Neutrophil (primary cell): ENCODE measurements at regions not wholly inside any gene's neighbourhood (a gene's known extent, or its start where the extent isn't known, plus 50 kb on each side); places are given as distances from the start of the nearest gene placed in this dataset.

ENCODE experiments used
- H3K27ac ChIP-seq: fragments of 200-600 bp; sonication (generic); 2 replicates; pipeline ENCODE4 v1.5.1; 2016; ENCODE audit warnings: mild to moderate bottlenecking, moderate library complexity
- H3K27me3 ChIP-seq: fragments of 200-600 bp; sonication (generic); 2 replicates; pipeline ENCODE4 v1.6.0; 2016; ENCODE audit warnings: mild to moderate bottlenecking
- H3K36me3 ChIP-seq: fragments of 200-600 bp; sonication (generic); 2 replicates; pipeline ENCODE4 v1.5.1; 2017
- H3K4me1 ChIP-seq, 2 experiments: fragments of 200-600 bp in 1 of 2; sonication (generic) in 1 of 2; 1 replicate in 1 of 2; 2 replicates in 1 of 2; pipeline versions ENCODE4 v1.5.1 to v1.6.1; 2013 to 2016; ENCODE audit warnings: low read depth in 1 of 2, low read length in 1 of 2, mild to moderate bottlenecking in 1 of 2, moderate library complexity in 1 of 2; ENCODE audit not compliant: control insufficient read depth in 1 of 2, insufficient read depth in 1 of 2
- H3K4me3 ChIP-seq, 2 experiments: fragments of 200-600 bp in 1 of 2; sonication (generic) in 1 of 2; 1 replicate in 1 of 2; 2 replicates in 1 of 2; pipeline ENCODE4 v1.5.1; 2013 to 2016; ENCODE audit warnings: low read depth in 1 of 2, low read length in 1 of 2, mild to moderate bottlenecking in 1 of 2, moderate library complexity in 1 of 2
- H3K9me3 ChIP-seq: fragments of 200-600 bp; sonication (generic); 2 replicates; pipeline ENCODE4 v1.5.1; 2016
- CTCF ChIP-seq: fragments of 200-600 bp; sonication (generic); IDR thresholded peaks from 2 replicates; pipeline ENCODE4 v1.5.1; 2016; ENCODE audit warnings: antibody characterized with exemption

DNA sequence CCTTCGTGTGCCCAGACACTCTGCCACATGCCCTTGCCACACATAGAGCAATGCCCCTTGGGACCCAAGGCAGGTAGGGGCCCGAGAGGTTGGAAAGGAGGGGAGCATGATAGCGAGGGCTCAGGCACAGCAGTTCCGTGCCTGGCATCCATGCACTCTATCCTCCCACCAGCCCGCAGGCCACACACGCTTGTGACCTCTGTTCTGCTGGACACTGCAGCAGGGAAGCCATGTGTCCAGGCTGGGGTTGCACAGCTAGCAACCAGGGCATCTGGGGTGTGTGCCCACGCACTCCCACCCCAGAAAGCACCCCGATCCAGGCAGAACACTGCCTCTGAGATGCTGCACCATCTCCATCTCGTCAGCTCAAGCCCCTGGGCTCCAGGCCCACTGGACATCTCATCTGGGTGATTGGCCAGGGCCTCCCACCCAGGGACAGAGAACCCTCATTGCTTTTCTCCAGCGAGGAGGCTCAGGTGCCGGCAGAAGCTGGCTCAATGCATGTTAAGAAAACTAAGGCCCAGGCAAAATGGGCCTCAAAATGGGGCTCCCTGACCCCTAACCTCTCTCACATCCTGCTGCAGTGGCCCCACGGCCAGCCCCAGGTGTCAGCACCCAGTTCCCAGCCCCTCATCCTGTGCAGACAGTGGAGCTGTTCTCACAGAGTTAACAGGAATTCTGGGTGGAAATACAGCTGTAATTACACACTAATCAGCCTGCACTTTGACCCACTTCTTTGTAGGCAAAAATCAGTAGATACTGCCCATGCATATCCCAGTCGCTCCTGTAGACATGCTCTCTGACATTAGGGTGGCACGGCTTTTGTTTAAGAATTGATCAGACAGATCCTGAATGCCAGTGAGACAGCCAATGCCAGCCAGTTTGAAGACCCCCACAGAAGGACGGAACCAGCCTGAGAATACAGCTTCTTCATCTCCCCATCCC is 173.9 kb upstream of the B3GAT1 start:
- Histone ChIP-seq H3K9me3 (no peaks in the 10 kb centered on the region), H3K4me1 (no peaks in the 10 kb centered on the region), H3K27me3 (peaks cover 20% of the 10 kb centered on the region), H3K36me3 (no peaks in the 10 kb centered on the region), H3K4me3 (no peak overlapping the region), H3K27ac (no peak overlapping the region)
- TF ChIP-seq CTCF: no peak

DNA sequence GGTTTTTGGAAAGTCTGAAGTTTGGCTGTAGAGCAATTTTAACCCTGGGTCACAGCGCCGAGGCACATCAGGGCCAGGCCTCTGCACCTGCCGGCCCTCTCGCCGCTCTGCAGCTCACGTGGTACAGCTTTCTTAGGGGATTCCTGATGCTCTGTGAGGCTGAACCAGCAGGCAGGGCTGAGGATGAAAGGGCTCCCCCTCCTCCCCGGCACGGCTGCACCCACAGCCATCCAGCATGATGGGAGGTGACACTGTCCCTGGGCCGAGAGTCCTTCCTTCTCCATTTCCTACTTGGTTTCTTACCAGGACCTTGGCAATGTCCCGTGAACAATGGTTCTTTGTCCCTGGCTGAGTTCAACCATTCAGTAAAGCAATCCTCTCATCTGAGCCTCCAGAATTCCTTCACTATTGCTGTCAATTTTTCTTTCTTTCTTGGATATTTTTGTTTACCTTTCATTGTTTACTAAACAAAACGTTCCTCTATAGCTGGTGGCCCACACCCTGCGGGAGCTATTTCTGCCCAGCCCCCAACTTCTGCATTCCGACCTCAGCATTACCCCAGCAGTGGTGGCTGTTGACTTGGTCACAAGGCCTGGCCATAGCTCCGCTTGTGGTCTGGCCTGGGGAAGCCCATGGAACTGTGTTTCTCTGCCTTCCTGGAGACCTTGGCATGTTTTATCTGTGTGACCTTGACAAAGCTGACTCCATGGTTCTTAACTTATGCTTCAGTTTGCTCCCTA is 172.8 kb upstream of the B3GAT1 start:
- Histone ChIP-seq H3K9me3 (no peaks in the 10 kb centered on the region), H3K4me3 (no peak overlapping the region), H3K4me1 (no peaks in the 10 kb centered on the region), H3K36me3 (no peaks in the 10 kb centered on the region), H3K27me3 (peaks cover 27% of the 10 kb centered on the region), H3K27ac (no peak overlapping the region)
- no peak for TF ChIP-seq CTCF

- Histone ChIP-seq H3K4me1 (no peaks in the 10 kb centered on the region), H3K9me3 (no peaks in the 10 kb centered on the region), H3K27ac (no peak overlapping the region), H3K4me3 (no peak overlapping the region), H3K36me3 (no peaks in the 10 kb centered on the region), H3K27me3 (peaks cover 33% of the 10 kb centered on the region)
- TF ChIP-seq CTCF: no peak
These were observed 172.0 kb upstream of the B3GAT1 start for GRCh38 chr11:134584001-134584561.

- no peaks in the 10 kb centered on the region for H3K4me1 ChIP-seq
- TF ChIP-seq CTCF: no peak
These were observed 171.5 kb upstream of the B3GAT1 start for GRCh38 chr11:134583397-134583990.

DNA sequence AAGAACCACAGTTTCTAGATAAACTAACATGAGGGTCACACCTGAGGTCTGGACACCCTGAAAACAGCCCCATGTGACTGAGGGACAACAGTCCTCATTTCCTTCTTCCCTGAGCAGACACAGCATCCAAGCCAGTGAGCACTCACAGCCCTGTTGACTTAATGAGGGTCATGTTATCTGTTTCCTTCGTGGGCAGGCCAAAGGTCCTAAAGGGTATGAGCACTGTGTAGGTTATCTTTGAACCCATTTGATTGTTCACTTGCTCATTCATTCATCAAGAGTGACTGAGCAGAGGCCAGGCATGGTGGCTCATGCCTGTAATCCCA is 170.7 kb upstream of the B3GAT1 start:
- no peak overlapping the region for H3K4me3 ChIP-seq
- H3K36me3 ChIP-seq: no peaks in the 10 kb centered on the region
- H3K9me3 ChIP-seq: no peaks in the 10 kb centered on the region
- no peak overlapping the region for H3K27ac ChIP-seq
- H3K4me1 ChIP-seq: no peaks in the 10 kb centered on the region
- no peak for TF ChIP-seq CTCF
- H3K27me3 ChIP-seq: peaks cover 31% of the 10 kb centered on the region

More at GRCh38 chr11:134583397-134583990, 171.5 kb upstream of the B3GAT1 start:
- peaks cover 33% of the 10 kb centered on the region for H3K27me3 ChIP-seq
- H3K9me3 ChIP-seq: no peaks in the 10 kb centered on the region
- H3K4me3 ChIP-seq: no peak overlapping the region
- no peaks in the 10 kb centered on the region for H3K36me3 ChIP-seq
- no peak overlapping the region for H3K27ac ChIP-seq
